NB4 (cell line): ENCODE measurements at regions not wholly inside any gene's neighbourhood (a gene's known extent, or its start where the extent isn't known, plus 50 kb on each side); places are given as distances from the start of the nearest gene placed in this dataset.
"Not testable (repeated sequence)": the region's sequence is repeated elsewhere in the genome, so short reads cannot be mapped to it uniquely, and the experiment has no call there.

Source experiments
- MAX ChIP-seq: IDR thresholded peaks from 2 replicates; pipeline ENCODE4 v1.6.1; 2011; ENCODE audit warnings: low read depth, low read length
- POLR2A ChIP-seq: IDR thresholded peaks from 2 replicates; pipeline ENCODE4 v1.6.1; 2011; ENCODE audit warnings: mild to moderate bottlenecking; ENCODE audit not compliant: insufficient read length; ENCODE audit errors: extremely low read depth
- TF ChIP-seq, protein P1 (sequence below): IDR thresholded peaks from one replicate; pipeline ENCODE4 v1.5.1; 2012; ENCODE audit warnings: low read depth, low read length

DNA sequence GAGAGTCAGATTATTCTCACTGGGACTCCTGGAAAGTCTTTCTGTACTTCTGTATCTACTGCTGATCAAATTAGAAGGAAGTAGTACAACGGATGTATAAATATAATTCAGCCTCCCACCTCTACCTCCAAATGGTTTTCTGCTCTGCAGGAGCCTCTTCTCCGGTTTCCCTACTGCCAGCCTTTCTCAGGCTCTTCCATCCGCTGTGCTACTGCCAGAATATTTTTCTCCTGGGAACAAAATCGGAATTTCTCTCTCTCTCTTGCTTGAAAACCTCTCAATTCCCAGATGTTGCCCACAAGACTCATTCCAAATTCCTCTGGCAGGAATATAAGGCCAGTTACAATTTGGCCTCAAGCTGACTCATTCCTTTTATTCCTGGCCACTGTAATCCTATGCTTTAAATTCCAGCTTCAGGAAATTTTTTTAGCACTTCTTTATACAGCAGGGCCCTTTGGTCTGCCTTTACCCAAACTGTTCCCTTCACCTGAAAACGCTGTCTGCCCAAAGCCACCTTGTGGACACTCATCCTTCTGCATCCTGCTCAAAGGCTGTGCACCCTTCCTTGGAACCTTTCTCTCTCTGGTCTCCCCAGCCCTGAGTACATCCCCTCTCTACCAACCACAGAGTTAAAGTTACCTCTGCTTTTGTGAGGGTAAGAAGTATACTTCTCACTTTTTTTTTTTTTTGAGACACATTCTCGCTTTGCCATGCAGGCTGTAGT is 1714.6 kb downstream of the KHDRBS2 start:
- TF ChIP-seq, protein P1, sequence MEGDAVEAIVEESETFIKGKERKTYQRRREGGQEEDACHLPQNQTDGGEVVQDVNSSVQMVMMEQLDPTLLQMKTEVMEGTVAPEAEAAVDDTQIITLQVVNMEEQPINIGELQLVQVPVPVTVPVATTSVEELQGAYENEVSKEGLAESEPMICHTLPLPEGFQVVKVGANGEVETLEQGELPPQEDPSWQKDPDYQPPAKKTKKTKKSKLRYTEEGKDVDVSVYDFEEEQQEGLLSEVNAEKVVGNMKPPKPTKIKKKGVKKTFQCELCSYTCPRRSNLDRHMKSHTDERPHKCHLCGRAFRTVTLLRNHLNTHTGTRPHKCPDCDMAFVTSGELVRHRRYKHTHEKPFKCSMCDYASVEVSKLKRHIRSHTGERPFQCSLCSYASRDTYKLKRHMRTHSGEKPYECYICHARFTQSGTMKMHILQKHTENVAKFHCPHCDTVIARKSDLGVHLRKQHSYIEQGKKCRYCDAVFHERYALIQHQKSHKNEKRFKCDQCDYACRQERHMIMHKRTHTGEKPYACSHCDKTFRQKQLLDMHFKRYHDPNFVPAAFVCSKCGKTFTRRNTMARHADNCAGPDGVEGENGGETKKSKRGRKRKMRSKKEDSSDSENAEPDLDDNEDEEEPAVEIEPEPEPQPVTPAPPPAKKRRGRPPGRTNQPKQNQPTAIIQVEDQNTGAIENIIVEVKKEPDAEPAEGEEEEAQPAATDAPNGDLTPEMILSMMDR: not testable (repeated sequence)
- TF ChIP-seq POLR2A, MAX: not testable (repeated sequence)
